SU-DHL-6 (cell line): ENCODE measurements at regions not wholly inside any gene's neighbourhood (a gene's known extent, or its start where the extent isn't known, plus 50 kb on each side); places are given as distances from the start of the nearest gene placed in this dataset.

Source experiments
- H2AFZ ChIP-seq: fragments of 200-600 bp; sonication (generic); 2 replicates; pipeline ENCODE4 v1.6.1; 2014; ENCODE audit warnings: low read depth, mild to moderate bottlenecking, moderate library complexity, mixed read lengths, antibody characterized with exemption, low read length; ENCODE audit not compliant: severe bottlenecking
- H3F3A ChIP-seq: fragments of 200-600 bp; shearing (Covaris generic); 2 replicates; pipeline ENCODE4 v1.6.0; 2016; ENCODE audit warnings: antibody characterized with exemption, mild to moderate bottlenecking; ENCODE audit not compliant: insufficient read depth
- H3K27ac ChIP-seq: fragments of 200-600 bp; sonication (generic); 2 replicates; pipeline ENCODE4 v1.5.1; 2016; ENCODE audit warnings: low read depth, mild to moderate bottlenecking, low read length, moderate library complexity, mixed read lengths
- H3K27me3 ChIP-seq: fragments of 200-600 bp; sonication (generic), shearing (Covaris generic); 2 replicates; pipeline ENCODE4 v1.6.0; 2014; ENCODE audit warnings: mild to moderate bottlenecking, low read length
- H3K36me3 ChIP-seq: fragments of 200-600 bp; sonication (generic); 2 replicates; pipeline ENCODE4 v1.6.1; 2014; ENCODE audit warnings: mild to moderate bottlenecking, low read length, mixed read lengths
- H3K4me2 ChIP-seq: fragments of 300-600, 200-600 bp; shearing (Covaris generic), sonication (generic); 2 replicates; pipeline ENCODE4 v1.6.0; 2014; ENCODE audit warnings: low read length, low read depth, mild to moderate bottlenecking; ENCODE audit not compliant: poor library complexity, severe bottlenecking
- H3K4me3 ChIP-seq: fragments of 200-600 bp; sonication (generic); 2 replicates; pipeline ENCODE4 v1.5.1; 2014; ENCODE audit warnings: antibody characterized with exemption, low read length, mild to moderate bottlenecking, mixed read lengths; ENCODE audit not compliant: insufficient read depth, poor library complexity, severe bottlenecking
- H3K79me2 ChIP-seq: fragments of 200-600 bp; sonication (generic); 2 replicates; pipeline ENCODE4 v1.6.1; 2014; ENCODE audit warnings: mild to moderate bottlenecking, low read length, moderate library complexity; ENCODE audit not compliant: insufficient read depth
- H3K9ac ChIP-seq: fragments of 200-600 bp; sonication (generic); 2 replicates; pipeline ENCODE4 v1.7.0; 2014; ENCODE audit warnings: mild to moderate bottlenecking, low read length
- H3K9me2 ChIP-seq: fragments of 200-600 bp; sonication (generic); replicated peaks from 2 replicates; pipeline ENCODE4 v1.6.1; 2014; ENCODE audit warnings: low read length; ENCODE audit not compliant: insufficient read depth
- H3K9me3 ChIP-seq: fragments of 200-600 bp; sonication (generic); 2 replicates; pipeline ENCODE4 v1.6.1; 2014; ENCODE audit warnings: low read length, mixed read lengths; ENCODE audit not compliant: insufficient read depth
- H4K20me1 ChIP-seq: fragments of 200-600 bp; sonication (generic); 2 replicates; pipeline ENCODE4 v1.6.1; 2014; ENCODE audit warnings: low read depth, mild to moderate bottlenecking, antibody characterized with exemption, low read length, moderate library complexity, mixed read lengths
- CTCF ChIP-seq: fragments of 200-600 bp; sonication (generic); IDR thresholded peaks from one replicate; pipeline ENCODE4 v1.5.1; 2017; ENCODE audit warnings: antibody characterized with exemption, mild to moderate bottlenecking, low read length, moderate library complexity; ENCODE audit not compliant: insufficient read depth, poor library complexity, severe bottlenecking
- EZH2phosphoT487 ChIP-seq: fragments of 200-600 bp; sonication (generic), shearing (Covaris generic); conservative IDR thresholded peaks from 2 replicates; pipeline ENCODE4 v1.6.1; 2018; ENCODE audit warnings: mild to moderate bottlenecking, antibody characterized with exemption, low read length, moderate library complexity, mixed read lengths

- no peaks in the 10 kb centered on the region for H3F3A ChIP-seq
- TF ChIP-seq CTCF = no peak
- no peak for TF ChIP-seq EZH2phosphoT487
- H2AFZ ChIP-seq = no peak overlapping the region
- no peak overlapping the region for H3K9ac ChIP-seq
- H4K20me1 ChIP-seq = no peaks in the 10 kb centered on the region
- H3K4me2 ChIP-seq = no peak overlapping the region
- H3K79me2 ChIP-seq = no peaks in the 10 kb centered on the region
- H3K27me3 ChIP-seq = no peaks in the 10 kb centered on the region
- no peak overlapping the region for H3K4me3 ChIP-seq
- no peaks in the 10 kb centered on the region for H3K36me3 ChIP-seq
- no peaks in the 10 kb centered on the region for H3K9me2 ChIP-seq
- no peaks in the 10 kb centered on the region for H3K9me3 ChIP-seq
- no peak overlapping the region for H3K27ac ChIP-seq
These were observed 101.6 kb upstream of the LINGO1 start for GRCh38 chr15:77734306-77734705.

GRCh38 chr15:77733579-77734300, 101.0 kb upstream of the LINGO1 start:
- no peak overlapping the region for H2AFZ ChIP-seq
- no peaks in the 10 kb centered on the region for H3K79me2 ChIP-seq
- H3K36me3 ChIP-seq = no peaks in the 10 kb centered on the region
- H3K9me2 ChIP-seq = no peaks in the 10 kb centered on the region
- H3K27me3 ChIP-seq = no peaks in the 10 kb centered on the region
- no peaks in the 10 kb centered on the region for H3F3A ChIP-seq
- H3K4me3 ChIP-seq = no peak overlapping the region
- no peak overlapping the region for H3K27ac ChIP-seq
- H3K9me3 ChIP-seq = no peaks in the 10 kb centered on the region
- no peak overlapping the region for H3K9ac ChIP-seq
- TF ChIP-seq CTCF (no peak), EZH2phosphoT487 (no peak)
- no peak overlapping the region for H3K4me2 ChIP-seq
- no peaks in the 10 kb centered on the region for H4K20me1 ChIP-seq

GRCh38 chr15:77732514-77733335, 100.0 kb upstream of the LINGO1 start:
- Histone ChIP-seq H3K4me3 (no peak overlapping the region), H3K27ac (no peak overlapping the region), H2AFZ (no peak overlapping the region), H4K20me1 (no peaks in the 10 kb centered on the region), H3F3A (no peaks in the 10 kb centered on the region), H3K4me2 (no peak overlapping the region), H3K9ac (no peak overlapping the region), H3K79me2 (no peaks in the 10 kb centered on the region), H3K9me3 (no peaks in the 10 kb centered on the region), H3K9me2 (no peaks in the 10 kb centered on the region), H3K27me3 (no peaks in the 10 kb centered on the region), H3K36me3 (no peaks in the 10 kb centered on the region)
- TF ChIP-seq EZH2phosphoT487 = no peak
- no peak for TF ChIP-seq CTCF
